Sciatic nerve (tissue), 2 donors: ENCODE measurements at regions not wholly inside any gene's neighbourhood (a gene's known extent, or its start where the extent isn't known, plus 50 kb on each side); places are given as distances from the start of the nearest gene placed in this dataset.
"Not testable (repeated sequence)": the region's sequence is repeated elsewhere in the genome, so short reads cannot be mapped to it uniquely, and the experiment has no call there.

Experiments
- ATAC-seq: fragments of 200-7000 bp; cut with Tn5 transposase; one replicate; pipeline ENCODE4 v1.9.1; 2020; ENCODE audit warnings: mild to moderate bottlenecking, moderate library complexity
- DNase-seq: peaks from one replicate; pipeline ENCODE4 v3.0.0-alpha.2; 2020; ENCODE audit warnings: low spot score
- intact Hi-C: fragments of 100-400 bp; cut with DNase I; formaldehyde crosslinking; loops from one replicate; pipeline ENCODE4 v1.14.2; 2022
- donor health status: DM: no; HTN: no; CAD: no.
- donor health status: DM: no; HTN: no; CAD: no.

- ATAC-seq (no peak), DNase-seq (no peak)
- intact Hi-C loops, result no loop called here
Measured at GRCh38 chr2:185567940-185568339, 170.7 kb upstream of the FSIP2 start.

GRCh38 chr2:185578322-185578721, 160.3 kb upstream of the FSIP2 start:
- DNase-seq (no peak), ATAC-seq (no peak)
- intact Hi-C loops, result no loop called here

- ATAC-seq (no peak), DNase-seq (no peak)
- intact Hi-C loops, result no loop called here
Measured at GRCh38 chr2:185583058-185583816, 155.4 kb upstream of the FSIP2 start.

- ATAC-seq, intact Hi-C loops, DNase-seq: not testable (repeated sequence)
Measured at GRCh38 chr2:185585165-185585564, 153.4 kb upstream of the FSIP2 start.

- DNase-seq, ATAC-seq, intact Hi-C loops: not testable (repeated sequence)
Measured at GRCh38 chr2:185591276-185591675, 147.3 kb upstream of the FSIP2 start.

- intact Hi-C loops, result no loop called here
- DNase-seq, result no peak
- no peak for ATAC-seq
Measured at GRCh38 chr2:185607945-185608344, 130.7 kb upstream of the FSIP2 start.

GRCh38 chr2:185608799-185609198, 129.8 kb upstream of the FSIP2 start:
- intact Hi-C loops, result no loop called here
- ATAC-seq (no peak), DNase-seq (no peak)

- intact Hi-C loops, result no loop called here
- no peak for ATAC-seq
- no peak for DNase-seq
Measured at GRCh38 chr2:185610301-185610700, 128.3 kb upstream of the FSIP2 start.

GRCh38 chr2:185618625-185619024, 120.0 kb upstream of the FSIP2 start:
- DNase-seq (no peak), ATAC-seq (no peak)
- intact Hi-C loops, result no loop called here

GRCh38 chr2:185625604-185626003, 113.0 kb upstream of the FSIP2 start:
- ATAC-seq, result no peak
- no peak for DNase-seq
- intact Hi-C loops, result no loop called here

- DNase-seq (no peak), ATAC-seq (no peak)
- intact Hi-C loops, result no loop called here
Measured at GRCh38 chr2:185628985-185629384, 109.6 kb upstream of the FSIP2 start.

GRCh38 chr2:185633621-185634020, 105.0 kb upstream of the FSIP2 start:
- intact Hi-C loops, result no loop called here
- ATAC-seq (no peak), DNase-seq (no peak)

GRCh38 chr2:185638771-185639170, 99.8 kb upstream of the FSIP2 start:
- ATAC-seq (no peak), DNase-seq (no peak)
- intact Hi-C loops, result no loop called here

GRCh38 chr2:185640588-185640987, 98.0 kb upstream of the FSIP2 start:
- DNase-seq (no peak), ATAC-seq (no peak)
- intact Hi-C loops, result no loop called here

GRCh38 chr2:185643434-185643833, 95.2 kb upstream of the FSIP2 start:
- intact Hi-C loops, result no loop called here
- ATAC-seq, result no peak

GRCh38 chr2:185644828-185645227, 93.8 kb upstream of the FSIP2 start:
- intact Hi-C loops, result no loop called here
- DNase-seq (no peak), ATAC-seq (no peak)

More at GRCh38 chr2:185643434-185643833, 95.2 kb upstream of the FSIP2 start:
- DNase-seq, result no peak

- ATAC-seq (no peak), DNase-seq (no peak)
- intact Hi-C loops, result no loop called here
Measured at GRCh38 chr2:185645529-185645928, 93.1 kb upstream of the FSIP2 start.

GRCh38 chr2:185658750-185659149, 79.9 kb upstream of the FSIP2 start:
- ATAC-seq (no peak), DNase-seq (no peak)
- intact Hi-C loops, result no loop called here

- DNase-seq (no peak), ATAC-seq (no peak)
- intact Hi-C loops, result no loop called here
Measured at GRCh38 chr2:185663811-185664210, 74.8 kb upstream of the FSIP2 start.

GRCh38 chr2:185664384-185664783, 74.2 kb upstream of the FSIP2 start:
- no peak for ATAC-seq
- intact Hi-C loops, result no loop called here
- no peak for DNase-seq

- no peak for DNase-seq
- intact Hi-C loops, result no loop called here
- no peak for ATAC-seq
Measured at GRCh38 chr2:185665251-185665814, 73.3 kb upstream of the FSIP2 start.
